IMR-90 (cell line): ENCODE measurements at regions not wholly inside any gene's neighbourhood (a gene's known extent, or its start where the extent isn't known, plus 50 kb on each side); places are given as distances from the start of the nearest gene placed in this dataset.

Experiments
- CTCF ChIP-seq: conservative IDR thresholded peaks from 2 replicates; pipeline ENCODE4 v1.5.1; 2012; ENCODE audit warnings: mild to moderate bottlenecking, low read depth, low read length, improper control_type of control experiment
- ELK1 ChIP-seq: fragments of 150-350 bp; IDR thresholded peaks from 2 replicates; pipeline ENCODE4 v1.6.1; 2016; ENCODE audit warnings: low read depth, mild to moderate bottlenecking, low read length, moderate library complexity, borderline replicate concordance
- MAZ ChIP-seq: IDR thresholded peaks from 2 replicates; pipeline ENCODE4 v1.6.1; 2012; ENCODE audit warnings: low read depth, mild to moderate bottlenecking, low read length, improper control_type of control experiment, moderate library complexity, borderline replicate concordance
- MXI1 ChIP-seq: IDR thresholded peaks from 2 replicates; pipeline ENCODE4 v1.6.1; 2012; ENCODE audit warnings: low read depth, mild to moderate bottlenecking, low read length, moderate library complexity, borderline replicate concordance
- POLR2A ChIP-seq: IDR thresholded peaks from 2 replicates; pipeline ENCODE4 v1.6.1; 2012; ENCODE audit warnings: mild to moderate bottlenecking, low read depth, low read length
- RCOR1 ChIP-seq: IDR thresholded peaks from 2 replicates; pipeline ENCODE4 v1.6.1; 2012; ENCODE audit warnings: mild to moderate bottlenecking, low read length, improper control_type of control experiment; ENCODE audit not compliant: insufficient replicate concordance
- RFX5 ChIP-seq: IDR thresholded peaks from 2 replicates; pipeline ENCODE4 v1.8.0; 2012; ENCODE audit warnings: low read depth, mild to moderate bottlenecking, low read length, moderate library complexity
- USF2 ChIP-seq: fragments of 150-350 bp; IDR thresholded peaks from 2 replicates; pipeline ENCODE4 v1.6.1; 2017; ENCODE audit warnings: mild to moderate bottlenecking, antibody characterized with exemption, low read length, low read depth

GRCh38 chr6:79150733-79151132 lies 72.7 kb upstream of the PHIP start:
- no peak for TF ChIP-seq CTCF
- TF ChIP-seq MXI1: no peak
- TF ChIP-seq ELK1: no peak
- TF ChIP-seq RFX5: no peak
- TF ChIP-seq POLR2A: no peak
- no peak for TF ChIP-seq RCOR1
- no peak for TF ChIP-seq USF2
- TF ChIP-seq MAZ: no peak
